Skeletal muscle cell (primary cell): ENCODE measurements at regions not wholly inside any gene's neighbourhood (a gene's known extent, or its start where the extent isn't known, plus 50 kb on each side); places are given as distances from the start of the nearest gene placed in this dataset.

Source experiments
- DNase-seq: peaks from one replicate; pipeline ENCODE4 v3.0.0-alpha.2; 2010; ENCODE audit warnings: low read depth
- H3K4me3 ChIP-seq: 2 replicates; pipeline ENCODE4 v1.5.1; 2011; ENCODE audit warnings: low read depth, mild to moderate bottlenecking, control low read depth, low read length, moderate library complexity

DNA sequence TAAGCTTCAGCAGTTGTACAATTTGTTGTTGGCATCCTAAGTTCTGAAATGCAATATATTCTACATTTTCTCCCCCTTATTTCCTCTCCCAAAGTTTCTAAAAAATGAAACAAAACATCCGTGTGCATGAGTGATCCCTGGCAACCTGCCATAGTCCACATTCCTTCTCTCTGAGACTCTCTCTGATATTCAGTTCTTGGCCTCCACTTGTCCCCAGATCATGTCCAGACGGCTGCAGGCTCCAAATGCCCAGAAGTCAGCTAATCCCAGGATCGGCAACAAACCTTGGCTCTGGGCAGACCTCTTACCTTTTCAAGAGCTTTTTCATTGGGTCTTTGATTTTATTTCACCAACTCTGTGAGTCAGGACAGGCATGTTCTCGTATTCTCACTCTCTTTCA lies 187.8 kb downstream of the ETS2 start:
- peak; percentile 81 for DNase-seq
- no peak overlapping the region for H3K4me3 ChIP-seq

DNA sequence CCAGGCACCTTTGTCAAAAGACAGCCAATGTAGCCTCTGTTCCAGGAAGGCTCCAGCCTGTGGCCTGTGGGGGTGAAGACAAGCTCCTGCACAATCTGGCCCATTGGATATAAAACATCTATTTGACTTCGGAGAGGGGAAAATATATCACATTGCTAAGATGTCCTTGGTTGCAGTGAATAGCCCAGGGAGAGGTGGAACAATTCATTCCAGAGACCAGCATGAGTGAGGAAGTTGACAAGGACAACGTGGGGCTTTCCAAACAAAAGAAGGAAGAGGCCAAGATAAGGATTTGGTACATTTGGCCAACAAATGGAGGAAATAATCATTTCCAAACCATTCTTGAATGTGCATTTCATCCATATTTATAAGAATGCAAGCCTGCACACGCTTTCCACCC lies 187.0 kb downstream of the ETS2 start:
- DNase-seq: no peak
- no peak overlapping the region for H3K4me3 ChIP-seq

DNA sequence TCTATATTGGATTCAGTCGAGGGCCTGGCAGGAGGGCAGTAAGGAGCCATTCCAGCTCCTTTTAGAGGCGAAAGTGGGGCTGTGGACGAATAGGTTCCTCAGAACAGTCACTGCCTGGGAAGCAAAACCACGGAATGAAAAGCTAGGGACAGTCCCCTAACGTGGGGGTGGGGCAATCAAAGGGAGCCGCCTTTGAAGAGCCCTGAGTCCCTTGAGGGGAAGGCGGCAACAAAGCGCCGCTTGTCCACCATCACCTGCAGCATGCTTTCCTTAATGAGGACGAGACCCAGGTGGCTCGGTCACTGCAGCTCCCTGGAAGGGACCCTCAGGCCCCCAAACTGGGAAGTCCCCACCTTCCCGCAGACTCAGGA lies 184.7 kb downstream of the ETS2 start:
- DNase-seq: no peak
- H3K4me3 ChIP-seq: no peak overlapping the region

DNA sequence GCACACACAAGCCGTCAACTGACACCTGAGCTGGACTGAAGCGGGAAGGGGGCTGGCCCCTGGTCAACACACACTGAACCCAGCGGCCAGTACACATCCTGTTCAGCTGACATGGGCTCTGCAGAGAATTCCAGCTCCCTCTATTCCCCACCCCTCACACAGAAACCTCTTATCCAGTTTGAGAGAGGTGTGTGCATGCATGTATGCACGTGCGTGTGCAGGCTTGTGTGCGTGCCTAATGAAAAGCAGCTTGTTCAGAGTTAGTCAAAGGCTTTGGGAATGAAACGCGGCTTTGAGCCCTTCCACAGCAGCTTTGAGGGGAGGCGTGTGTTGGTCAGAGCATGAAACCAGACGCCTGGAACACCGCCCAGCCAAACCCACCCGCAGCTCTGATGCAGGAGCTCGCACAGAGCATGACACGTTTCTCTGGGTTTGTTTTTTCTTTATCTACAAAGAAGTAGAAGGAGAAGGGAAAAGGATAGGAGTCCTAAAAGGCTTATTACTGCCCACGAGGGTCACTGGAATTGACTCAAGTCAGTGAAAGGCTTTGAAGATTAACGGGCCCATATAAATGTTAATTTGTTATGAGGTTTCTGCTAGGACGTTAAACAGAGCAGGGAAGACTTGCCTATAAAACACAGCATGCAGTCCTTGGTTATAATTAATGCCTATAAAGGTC lies 184.2 kb downstream of the ETS2 start:
- H3K4me3 ChIP-seq: peak overlapping the region; percentile 5
- DNase-seq: peak; percentile 85

DNA sequence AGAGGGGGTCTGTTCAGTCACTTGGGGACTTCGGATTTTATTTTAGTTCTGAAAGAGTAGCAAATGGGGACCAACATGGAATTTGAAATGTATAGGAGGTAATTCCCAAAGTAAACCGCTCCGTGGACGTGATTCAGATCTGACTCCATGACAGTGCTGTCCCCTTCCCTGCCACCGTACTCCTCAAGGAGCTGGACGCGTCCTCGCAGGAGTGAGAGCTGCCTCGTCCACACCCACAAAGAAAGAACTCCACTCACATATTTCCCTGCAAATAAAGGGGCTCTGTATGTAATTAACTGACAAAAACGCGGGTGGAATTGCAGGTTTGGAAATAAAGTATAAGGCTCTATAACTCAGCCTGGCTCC lies 183.6 kb downstream of the ETS2 start:
- DNase-seq: no peak
- H3K4me3 ChIP-seq: no peak overlapping the region

DNA sequence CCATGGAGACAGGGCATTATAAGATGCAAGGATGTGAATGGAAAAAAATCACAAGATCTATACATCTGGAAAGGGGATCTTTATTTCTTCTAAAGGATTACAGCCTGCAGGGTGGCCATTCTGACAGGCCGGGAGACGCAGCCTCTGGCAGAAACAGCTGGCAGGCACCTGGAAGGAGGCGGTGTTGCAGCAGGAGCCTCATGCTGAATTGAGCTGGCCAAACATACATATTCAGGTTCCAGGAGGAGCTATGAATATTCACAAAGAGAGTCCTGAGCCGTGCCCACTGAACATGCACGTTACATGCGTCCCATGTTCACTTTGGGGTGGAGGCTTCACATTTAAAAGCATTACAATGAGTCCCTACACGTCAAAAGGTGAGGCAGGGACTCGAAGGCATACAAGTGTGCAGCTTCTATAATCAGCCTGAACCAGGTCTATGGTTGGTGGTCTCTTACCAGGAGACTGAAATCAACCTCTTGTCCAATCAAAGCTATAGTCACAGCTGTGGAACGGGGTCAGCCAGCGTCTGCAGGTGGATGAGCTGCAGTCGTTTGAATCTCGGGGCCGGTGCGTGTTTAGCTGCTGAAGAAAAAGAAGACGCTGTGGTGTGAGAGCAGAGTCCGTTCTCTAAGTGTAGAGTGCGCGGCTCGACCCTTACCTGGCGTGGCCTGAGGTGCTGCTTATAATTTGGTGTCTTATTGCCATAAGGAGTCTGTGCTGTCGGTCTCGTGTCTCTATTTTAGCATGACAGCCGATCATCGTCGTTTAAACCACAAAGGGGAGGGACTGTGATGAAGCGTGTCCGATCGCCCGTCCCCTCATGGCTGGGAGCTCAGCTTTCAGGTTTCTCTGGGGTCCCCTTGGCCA lies 183.0 kb downstream of the ETS2 start:
- H3K4me3 ChIP-seq: no peak overlapping the region
- no peak for DNase-seq

DNA sequence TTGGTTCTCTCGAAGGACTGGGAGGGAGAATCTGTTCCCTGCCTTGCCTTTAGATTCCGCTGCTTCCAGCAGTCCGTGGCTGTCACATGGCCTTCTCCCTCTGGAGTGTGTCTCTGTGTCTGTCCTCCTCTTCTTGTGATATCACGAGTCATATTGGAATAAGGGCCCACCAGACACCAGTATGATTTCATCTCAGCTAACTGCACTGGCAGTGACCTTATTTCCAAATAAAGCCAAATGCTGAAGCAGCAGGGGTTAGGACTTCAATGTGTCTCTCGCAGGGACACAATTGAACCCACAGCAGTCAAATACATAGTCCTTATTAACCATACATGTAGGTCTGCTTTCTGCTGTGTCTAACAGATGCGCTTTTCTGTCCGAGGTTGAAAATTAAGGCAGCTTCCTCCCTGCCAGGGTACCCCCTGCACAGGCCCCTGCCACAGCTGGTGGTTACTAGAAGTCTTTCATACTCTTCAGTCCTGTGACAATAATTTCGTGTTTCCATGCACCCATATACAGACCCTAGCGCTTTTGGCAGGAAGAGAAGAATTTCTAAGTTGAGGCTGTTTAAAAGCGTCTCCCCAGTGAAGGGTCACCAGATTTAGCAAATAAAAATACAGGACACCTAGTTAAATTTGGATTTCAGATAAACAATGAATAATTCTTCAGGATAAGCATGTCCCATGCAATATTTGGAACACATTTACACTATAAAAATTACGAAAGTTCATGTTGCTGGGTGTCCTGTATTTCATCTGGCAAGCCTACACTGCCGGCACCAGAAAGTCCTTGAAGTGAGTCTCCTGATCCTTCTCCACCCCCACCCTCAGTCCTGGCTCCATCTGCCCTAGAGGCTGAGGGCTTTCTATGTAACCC lies 182.1 kb downstream of the ETS2 start:
- H3K4me3 ChIP-seq: no peak overlapping the region

DNA sequence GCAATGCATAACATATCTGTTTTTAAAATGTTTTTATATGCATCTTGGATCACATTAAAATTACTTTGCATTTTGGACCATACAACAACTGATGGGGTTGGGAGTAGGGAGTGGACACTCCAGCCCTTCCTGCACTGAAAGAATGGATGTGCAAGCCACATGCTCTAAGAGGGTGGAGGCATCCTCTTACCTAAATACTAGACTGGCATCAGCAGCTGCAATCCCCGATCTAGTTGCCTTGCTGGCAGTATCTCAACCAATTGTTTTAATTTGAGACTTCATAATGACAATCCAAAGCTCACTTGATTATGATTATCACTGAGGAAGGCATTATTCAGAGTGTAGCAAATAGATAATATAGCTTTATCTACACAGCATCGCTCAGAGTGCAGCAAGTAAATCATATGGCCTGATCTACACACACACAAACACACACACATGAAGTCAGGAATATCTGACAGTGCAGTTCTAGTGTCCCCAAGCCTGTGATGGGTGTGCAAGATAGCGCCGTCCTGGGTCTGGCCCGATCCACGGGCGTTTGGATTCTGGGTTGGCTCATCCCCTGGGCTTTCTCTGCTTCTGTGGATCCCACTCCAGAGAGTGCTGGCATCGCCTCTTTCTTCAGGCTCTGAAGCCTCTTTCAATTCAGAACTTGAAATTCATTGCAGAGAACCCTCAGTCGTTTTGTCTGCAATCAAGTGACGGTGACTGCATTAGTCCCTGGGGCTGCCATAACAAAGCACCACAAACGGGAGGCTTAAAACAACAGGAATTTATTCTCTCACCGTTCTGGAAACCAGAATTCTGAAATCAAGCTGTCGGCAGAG lies 181.3 kb downstream of the ETS2 start:
- DNase-seq: no peak
- H3K4me3 ChIP-seq: no peak overlapping the region

More for the DNA sequence above, 182.1 kb downstream of the ETS2 start:
- no peak for DNase-seq

DNA sequence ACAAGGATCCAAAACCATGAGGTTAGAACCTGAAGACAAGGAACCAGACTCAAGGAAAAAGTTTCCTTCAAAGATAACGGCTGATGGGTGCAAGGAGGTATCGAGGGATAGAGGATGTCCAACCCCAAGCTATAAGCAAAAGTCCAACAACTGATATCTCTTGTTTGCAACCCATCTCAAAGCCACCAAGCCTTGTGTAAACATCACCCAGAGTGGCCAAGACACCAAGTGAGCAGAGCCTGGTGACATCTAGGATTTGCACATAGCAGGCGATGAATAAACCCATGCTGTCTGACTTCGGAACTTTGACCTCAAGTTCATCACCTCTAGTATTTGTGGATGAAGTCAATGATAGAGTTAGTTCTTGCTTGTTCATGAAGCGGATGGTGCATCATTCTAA lies 180.7 kb downstream of the ETS2 start:
- DNase-seq: no peak
- no peak overlapping the region for H3K4me3 ChIP-seq

DNA sequence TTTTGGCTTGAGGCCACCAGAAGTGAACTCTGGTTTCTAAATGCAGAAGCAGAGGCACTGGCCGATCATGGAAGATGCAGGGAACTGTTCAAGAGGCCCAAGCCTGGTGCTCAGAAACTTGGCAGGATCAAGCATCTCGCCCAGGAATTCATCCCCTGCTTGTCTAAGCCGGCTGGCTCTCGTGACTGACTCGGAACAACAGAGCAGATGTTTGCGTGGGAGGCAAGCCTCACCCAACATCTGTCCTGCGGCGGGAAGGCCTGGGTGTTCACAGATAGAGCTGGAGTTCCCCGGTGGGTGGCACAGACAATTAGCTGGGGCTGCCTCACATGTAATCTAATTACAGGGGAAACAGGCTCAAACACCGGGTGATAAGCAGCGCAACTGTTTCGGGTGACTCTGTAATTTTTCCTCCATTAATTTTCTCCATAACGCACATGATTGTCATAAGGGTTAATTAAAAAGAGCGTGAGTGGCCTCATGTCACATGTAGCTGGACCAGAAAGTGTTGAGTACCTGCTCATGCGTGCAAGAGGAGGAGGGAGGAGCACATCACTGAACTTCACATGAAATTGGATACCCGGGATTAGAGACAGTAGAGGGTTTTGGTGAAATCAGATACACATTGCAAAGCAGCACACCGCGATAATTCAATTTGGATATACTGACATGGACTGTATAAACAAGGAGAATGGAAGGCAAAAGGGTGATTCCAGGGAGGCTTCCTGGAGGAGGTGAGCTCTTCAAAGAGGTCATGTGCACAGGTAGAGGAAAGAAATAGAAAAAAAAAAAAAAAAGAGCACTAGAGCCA lies 180.0 kb downstream of the ETS2 start:
- DNase-seq: peak; percentile 92
- H3K4me3 ChIP-seq: no peak overlapping the region

DNA sequence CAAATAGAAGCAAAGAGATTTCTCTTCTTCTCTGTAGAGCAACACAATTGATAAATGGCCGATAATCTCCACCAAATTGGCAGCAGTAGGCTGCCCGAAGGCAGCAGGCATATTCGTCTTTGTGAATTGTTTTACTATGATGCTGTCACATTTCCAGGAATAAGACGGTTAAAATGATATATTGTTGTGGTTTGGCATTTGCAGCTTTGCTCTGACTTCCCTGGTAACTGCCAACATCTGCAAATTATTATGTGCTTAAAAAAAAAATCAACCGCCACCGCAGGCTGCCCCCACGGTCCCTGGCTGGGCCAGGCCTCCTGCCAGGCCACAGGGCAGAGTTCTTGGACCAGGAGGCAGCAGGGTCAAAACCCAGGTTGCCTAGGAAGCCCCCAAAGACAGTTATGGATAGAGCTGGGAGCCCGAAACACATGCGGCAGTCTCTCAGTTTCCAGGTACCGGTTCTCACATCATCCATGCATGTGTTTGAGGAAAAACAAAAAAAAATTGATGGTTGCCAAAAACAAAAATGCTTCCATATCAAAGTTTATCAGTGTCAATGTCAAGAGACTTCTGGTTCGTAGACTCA lies 179.3 kb downstream of the ETS2 start:
- no peak overlapping the region for H3K4me3 ChIP-seq
- DNase-seq: peak; percentile 82

DNA sequence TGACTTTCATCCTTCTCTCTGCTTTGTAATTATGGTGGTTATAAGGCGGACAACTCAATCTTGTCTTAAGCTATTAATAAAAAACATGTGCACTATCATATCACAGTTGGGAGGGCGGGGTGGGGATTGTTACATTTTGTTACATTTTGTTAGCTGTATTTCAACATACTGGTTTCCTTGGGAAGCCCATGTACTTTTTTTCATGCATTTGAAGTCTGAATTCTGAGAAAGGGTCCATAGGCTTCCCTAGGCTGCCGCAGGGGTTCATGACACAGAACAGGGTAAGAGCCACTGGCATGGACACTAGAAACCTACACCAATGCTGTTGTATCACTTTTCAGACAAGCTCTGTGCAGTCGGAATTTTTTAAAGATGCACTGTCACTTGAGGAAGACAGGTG lies 178.8 kb downstream of the ETS2 start:
- DNase-seq: no peak
- H3K4me3 ChIP-seq: no peak overlapping the region

DNA sequence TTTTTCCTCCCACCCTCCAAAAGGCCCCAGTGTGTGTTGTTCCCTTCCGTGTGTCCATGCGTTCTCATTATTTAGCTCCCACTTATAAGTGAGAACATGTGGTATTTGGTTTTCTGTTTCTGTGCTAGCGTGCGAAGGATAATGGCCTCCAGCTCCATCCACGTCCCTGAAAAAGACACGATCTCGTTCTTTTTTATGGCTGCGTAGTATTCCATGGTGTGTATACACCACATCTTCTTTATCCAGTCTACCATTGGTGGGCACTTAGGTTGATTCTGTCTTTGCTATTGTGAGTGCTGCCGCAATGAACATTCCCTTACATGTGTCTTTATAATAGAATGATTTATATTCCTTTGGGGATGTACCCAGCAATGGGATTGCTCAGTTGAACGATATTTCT lies 177.8 kb downstream of the ETS2 start:
- DNase-seq: no peak

DNA sequence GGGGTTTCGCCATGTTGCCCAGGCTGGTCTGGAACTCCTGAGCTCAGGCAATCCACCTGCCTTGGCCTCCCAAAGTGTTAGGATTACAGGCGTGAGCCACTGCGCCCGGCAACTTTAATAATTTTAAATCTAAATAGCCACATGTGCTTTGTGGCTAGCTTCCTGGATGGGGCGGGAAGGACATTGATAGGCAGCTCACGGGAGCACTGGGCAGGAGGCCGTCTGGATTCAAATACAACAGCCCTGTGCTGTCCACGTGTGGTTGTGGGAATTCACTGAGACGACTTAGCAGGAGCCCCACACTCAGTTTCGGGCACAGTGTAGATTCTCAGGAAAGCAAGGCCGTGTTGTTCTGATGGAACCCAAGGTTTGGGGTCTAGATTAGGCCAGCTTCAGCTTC lies 177.1 kb downstream of the ETS2 start:
- DNase-seq: no peak
- no peak overlapping the region for H3K4me3 ChIP-seq

More for the DNA sequence above, 177.8 kb downstream of the ETS2 start:
- no peak overlapping the region for H3K4me3 ChIP-seq

DNA sequence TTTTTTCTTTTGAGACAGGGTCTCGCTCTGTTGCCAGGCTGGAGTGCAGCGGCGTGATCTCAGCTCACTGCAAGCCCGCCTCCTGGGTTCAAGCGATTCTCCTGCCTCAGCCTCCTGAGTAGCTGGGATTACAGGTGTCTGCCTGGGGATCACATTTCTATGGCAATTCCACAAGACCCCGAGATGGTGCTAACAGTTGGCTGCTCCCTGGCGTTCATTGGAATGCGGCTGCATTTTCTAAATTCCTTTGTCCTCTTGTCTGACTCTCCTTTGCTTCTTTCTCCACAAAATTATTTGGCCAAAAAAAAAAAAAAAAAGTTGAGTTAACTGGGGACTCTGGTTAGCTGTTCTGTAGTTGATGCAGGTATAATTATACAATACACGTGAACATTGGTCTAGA lies 176.4 kb downstream of the ETS2 start:
- DNase-seq: no peak
- no peak overlapping the region for H3K4me3 ChIP-seq

DNA sequence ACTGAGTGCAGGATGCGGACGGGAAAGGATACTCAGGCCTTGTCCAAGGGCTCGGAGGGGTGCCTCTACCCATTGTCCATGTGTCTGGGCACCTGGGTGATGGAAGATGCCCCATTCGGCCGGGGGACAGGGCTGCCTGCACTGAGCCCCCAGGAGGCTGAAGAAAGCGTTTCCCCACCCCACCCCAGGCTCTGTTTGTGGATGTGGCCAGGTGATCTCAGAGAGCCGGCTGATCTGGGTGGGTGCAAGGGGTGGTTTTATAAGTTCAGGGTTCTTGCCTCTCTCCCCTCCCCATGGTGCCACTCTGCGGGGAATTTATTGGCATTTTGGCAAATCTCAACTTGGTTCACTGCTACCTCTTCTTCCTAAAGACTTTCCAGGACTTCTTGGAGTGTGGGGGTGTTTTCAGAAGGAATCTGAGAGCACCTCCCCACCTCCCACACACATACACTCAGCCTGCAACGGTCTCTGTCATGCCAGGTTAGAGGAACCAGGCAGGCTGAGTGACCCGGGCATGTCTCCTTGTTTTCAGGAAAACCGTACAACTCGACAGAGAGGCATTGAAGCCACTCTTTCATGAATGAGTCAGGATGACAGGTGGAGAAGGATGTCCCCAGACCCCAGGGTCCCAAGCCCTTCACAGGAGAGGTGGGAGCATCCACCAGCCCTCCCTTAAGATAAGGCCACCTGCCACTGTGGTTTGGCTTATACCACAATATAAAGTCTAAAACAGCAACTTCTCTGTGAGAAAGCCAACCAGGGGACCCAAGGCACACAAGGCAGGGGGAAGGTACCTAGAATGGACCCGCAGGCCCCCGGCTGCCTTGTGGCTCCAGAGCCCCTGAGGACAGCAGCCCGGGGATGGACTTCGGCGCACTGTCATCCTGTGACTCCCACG lies 174.9 kb downstream of the ETS2 start:
- no peak for DNase-seq
- H3K4me3 ChIP-seq: no peak overlapping the region
